ENCODE measurements at regions not wholly inside any gene's neighbourhood (a gene's known extent, or its start where the extent isn't known, plus 50 kb on each side); places are given as distances from the start of the nearest gene placed in this dataset.
A peak's percentile ranks its signal among the peaks of the same experiment; 100 is the strongest.

- Histone ChIP-seq H3K4me2 (no peak overlapping the region), H3K27me3 (no peaks in the 10 kb centered on the region), H3K9ac (no peak overlapping the region), H3K4me1 (0 out of 2 replicates have a peak, but pooled peaks cover 4% of the 10 kb centered on the region), H3K4me3 (no peak overlapping the region), H3K9me3 (no peaks in the 10 kb centered on the region), H4K20me1 (no peaks in the 10 kb centered on the region), H3K36me3 (no peaks in the 10 kb centered on the region), H3K27ac (no peak overlapping the region)
- TF ChIP-seq Cebpa-rat (IDR thresholded peaks at IDR 0.05) = no peak
Observed at GRCh38 chr4:189090174-189090814, 850.4 kb upstream of the FRG1 start.

GRCh38 chr4:189092581-189092980, 848.1 kb upstream of the FRG1 start:
- H3K4me2 ChIP-seq = peak overlapping the region; percentile 26; the same call in 1 of the 2 replicates
- H3K27ac ChIP-seq = no peak overlapping the region
- no peak for TF ChIP-seq Cebpa-rat (IDR thresholded peaks at IDR 0.05)
- H3K4me1 ChIP-seq = 0 out of 2 replicates have a peak, but pooled peaks cover 4% of the 10 kb centered on the region
- H3K9me3 ChIP-seq = peaks cover 5% of the 10 kb centered on the region; the same call in 1 of the 2 replicates
- no peaks in the 10 kb centered on the region for H3K36me3 ChIP-seq
- H3K9ac ChIP-seq = no peak overlapping the region
- H3K27me3 ChIP-seq = no peaks in the 10 kb centered on the region
- H4K20me1 ChIP-seq = no peaks in the 10 kb centered on the region
- no peak overlapping the region for H3K4me3 ChIP-seq

GRCh38 chr4:189096108-189096507, 844.6 kb upstream of the FRG1 start:
- H3K27me3 ChIP-seq = no peaks in the 10 kb centered on the region
- H3K9ac ChIP-seq = no peak overlapping the region
- peaks cover 5% of the 10 kb centered on the region; the same call in 1 of the 2 replicates for H3K9me3 ChIP-seq
- H3K4me3 ChIP-seq = no peak overlapping the region
- H3K36me3 ChIP-seq = no peaks in the 10 kb centered on the region
- H4K20me1 ChIP-seq = no peaks in the 10 kb centered on the region
- H3K27ac ChIP-seq = no peak overlapping the region
- TF ChIP-seq Cebpa-rat (IDR thresholded peaks at IDR 0.05) = no peak
- 0 out of 2 replicates have a peak, but pooled peaks cover 4% of the 10 kb centered on the region for H3K4me1 ChIP-seq
- H3K4me2 ChIP-seq = no peak overlapping the region

GRCh38 chr4:189096717-189097116, 844.0 kb upstream of the FRG1 start:
- Histone ChIP-seq H3K4me3 (no peak overlapping the region), H4K20me1 (no peaks in the 10 kb centered on the region), H3K9ac (no peak overlapping the region), H3K9me3 (peaks cover 5% of the 10 kb centered on the region; the same call in 1 of the 2 replicates), H3K4me1 (0 out of 2 replicates have a peak, but pooled peaks cover 4% of the 10 kb centered on the region), H3K4me2 (no peak overlapping the region), H3K36me3 (no peaks in the 10 kb centered on the region), H3K27ac (no peak overlapping the region), H3K27me3 (no peaks in the 10 kb centered on the region)
- TF ChIP-seq Cebpa-rat (IDR thresholded peaks at IDR 0.05) = no peak

- Histone ChIP-seq H3K9me3 (peaks cover 5% of the 10 kb centered on the region; the same call in 1 of the 2 replicates), H3K4me2 (no peak overlapping the region), H3K36me3 (no peaks in the 10 kb centered on the region), H3K4me1 (no peaks in the 10 kb centered on the region), H4K20me1 (no peaks in the 10 kb centered on the region), H3K9ac (no peak overlapping the region), H3K27ac (no peak overlapping the region), H3K27me3 (no peaks in the 10 kb centered on the region), H3K4me3 (no peak overlapping the region)
- no peak for TF ChIP-seq Cebpa-rat (IDR thresholded peaks at IDR 0.05)
Observed at GRCh38 chr4:189098932-189099696, 841.6 kb upstream of the FRG1 start.

- Histone ChIP-seq H3K27me3 (no peaks in the 10 kb centered on the region), H3K9me3 (no peaks in the 10 kb centered on the region), H3K4me3 (no peak overlapping the region), H3K4me1 (no peaks in the 10 kb centered on the region), H3K9ac (no peak overlapping the region), H3K27ac (no peak overlapping the region), H4K20me1 (no peaks in the 10 kb centered on the region), H3K4me2 (no peak overlapping the region), H3K36me3 (no peaks in the 10 kb centered on the region)
- no peak for TF ChIP-seq Cebpa-rat (IDR thresholded peaks at IDR 0.05)
Observed at GRCh38 chr4:189113389-189113888, 827.2 kb upstream of the FRG1 start.

GRCh38 chr4:189117426-189117825, 823.2 kb upstream of the FRG1 start:
- Histone ChIP-seq H4K20me1 (no peaks in the 10 kb centered on the region), H3K36me3 (no peaks in the 10 kb centered on the region), H3K9ac (no peak overlapping the region), H3K4me3 (no peak overlapping the region), H3K27me3 (no peaks in the 10 kb centered on the region), H3K4me2 (no peak overlapping the region), H3K27ac (no peak overlapping the region), H3K4me1 (no peaks in the 10 kb centered on the region), H3K9me3 (no peaks in the 10 kb centered on the region)
- no peak for TF ChIP-seq Cebpa-rat (IDR thresholded peaks at IDR 0.05)

- no peaks in the 10 kb centered on the region for H3K27me3 ChIP-seq
- no peak overlapping the region for H3K4me2 ChIP-seq
- no peaks in the 10 kb centered on the region for H4K20me1 ChIP-seq
- H3K9me3 ChIP-seq = no peaks in the 10 kb centered on the region
- no peak overlapping the region for H3K9ac ChIP-seq
- H3K27ac ChIP-seq = no peak overlapping the region
- H3K4me1 ChIP-seq = no peaks in the 10 kb centered on the region
- no peak for TF ChIP-seq Cebpa-rat (IDR thresholded peaks at IDR 0.05)
- H3K4me3 ChIP-seq = no peak overlapping the region
- no peaks in the 10 kb centered on the region for H3K36me3 ChIP-seq
Observed at GRCh38 chr4:189121336-189121735, 819.3 kb upstream of the FRG1 start.

GRCh38 chr4:189124149-189124758, 816.4 kb upstream of the FRG1 start:
- Histone ChIP-seq H3K9ac (no peak overlapping the region), H3K4me1 (no peaks in the 10 kb centered on the region), H3K27ac (no peak overlapping the region), H4K20me1 (no peaks in the 10 kb centered on the region), H3K36me3 (no peaks in the 10 kb centered on the region), H3K27me3 (no peaks in the 10 kb centered on the region), H3K4me2 (no peak overlapping the region), H3K9me3 (no peaks in the 10 kb centered on the region), H3K4me3 (no peak overlapping the region)
- TF ChIP-seq Cebpa-rat (IDR thresholded peaks at IDR 0.05) = no peak

GRCh38 chr4:189124791-189125190, 815.9 kb upstream of the FRG1 start:
- Histone ChIP-seq H3K4me3 (no peak overlapping the region), H3K27me3 (no peaks in the 10 kb centered on the region), H3K9me3 (no peaks in the 10 kb centered on the region), H3K27ac (no peak overlapping the region), H3K4me1 (no peaks in the 10 kb centered on the region), H3K36me3 (no peaks in the 10 kb centered on the region), H4K20me1 (no peaks in the 10 kb centered on the region), H3K9ac (no peak overlapping the region), H3K4me2 (no peak overlapping the region)
- no peak for TF ChIP-seq Cebpa-rat (IDR thresholded peaks at IDR 0.05)
